ENCODE measurements at regions not wholly inside any gene's neighbourhood (a gene's known extent, or its start where the extent isn't known, plus 50 kb on each side); places are given as distances from the start of the nearest gene placed in this dataset.

DNA sequence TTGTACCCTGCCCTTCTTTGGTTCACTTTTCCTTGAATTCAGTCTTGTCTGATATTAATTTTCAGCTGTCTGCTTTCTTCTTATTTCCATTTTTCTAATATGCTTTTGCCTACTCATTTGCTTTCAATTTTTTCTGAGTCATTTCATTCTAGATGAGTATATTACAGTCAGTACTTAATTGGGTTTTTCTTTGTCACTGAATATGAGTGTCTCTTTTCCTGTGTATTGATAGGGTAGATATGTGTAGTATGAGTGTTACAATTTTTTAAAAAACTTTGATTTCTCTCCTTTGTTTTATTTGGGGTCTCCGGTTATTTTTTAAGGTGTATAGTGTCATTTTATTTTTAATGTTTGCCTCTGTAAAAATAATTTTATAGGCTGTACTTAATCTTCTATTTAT is 222.2 kb downstream of the IDS start:
- no peak overlapping the region for H3K4me3 ChIP-seq (ENCODE audit: low read depth, low read length)
- TF ChIP-seq, protein P1, sequence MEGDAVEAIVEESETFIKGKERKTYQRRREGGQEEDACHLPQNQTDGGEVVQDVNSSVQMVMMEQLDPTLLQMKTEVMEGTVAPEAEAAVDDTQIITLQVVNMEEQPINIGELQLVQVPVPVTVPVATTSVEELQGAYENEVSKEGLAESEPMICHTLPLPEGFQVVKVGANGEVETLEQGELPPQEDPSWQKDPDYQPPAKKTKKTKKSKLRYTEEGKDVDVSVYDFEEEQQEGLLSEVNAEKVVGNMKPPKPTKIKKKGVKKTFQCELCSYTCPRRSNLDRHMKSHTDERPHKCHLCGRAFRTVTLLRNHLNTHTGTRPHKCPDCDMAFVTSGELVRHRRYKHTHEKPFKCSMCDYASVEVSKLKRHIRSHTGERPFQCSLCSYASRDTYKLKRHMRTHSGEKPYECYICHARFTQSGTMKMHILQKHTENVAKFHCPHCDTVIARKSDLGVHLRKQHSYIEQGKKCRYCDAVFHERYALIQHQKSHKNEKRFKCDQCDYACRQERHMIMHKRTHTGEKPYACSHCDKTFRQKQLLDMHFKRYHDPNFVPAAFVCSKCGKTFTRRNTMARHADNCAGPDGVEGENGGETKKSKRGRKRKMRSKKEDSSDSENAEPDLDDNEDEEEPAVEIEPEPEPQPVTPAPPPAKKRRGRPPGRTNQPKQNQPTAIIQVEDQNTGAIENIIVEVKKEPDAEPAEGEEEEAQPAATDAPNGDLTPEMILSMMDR (IDR thresholded peaks at IDR 0.05; ENCODE audit: borderline replicate concordance, insufficient read depth, low read depth, low read length), result no peak

DNA sequence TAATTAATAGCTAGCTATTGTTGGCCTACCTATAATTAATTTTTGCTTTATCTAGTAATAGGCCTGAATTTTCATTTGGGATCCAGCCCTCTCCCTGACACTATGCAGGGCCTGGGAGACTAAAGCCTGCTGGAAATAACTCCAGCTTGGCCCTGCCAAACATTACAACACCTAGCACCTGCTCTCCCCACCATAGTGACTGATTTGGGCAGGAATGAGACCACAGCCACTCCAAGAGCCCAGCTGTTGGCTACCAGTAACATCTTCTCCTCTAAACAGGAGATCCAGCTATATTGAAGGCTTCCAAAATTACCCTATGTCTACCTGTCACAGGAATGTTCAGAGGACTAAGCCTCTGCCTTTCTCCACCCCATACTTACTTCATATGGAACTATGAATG is 225.1 kb downstream of the IDS start:
- H3K4me3 ChIP-seq (ENCODE audit: low read depth, low read length), result no peak overlapping the region
- TF ChIP-seq, protein P1 (IDR thresholded peaks at IDR 0.05; ENCODE audit: borderline replicate concordance, insufficient read depth, low read depth, low read length), result no peak

DNA sequence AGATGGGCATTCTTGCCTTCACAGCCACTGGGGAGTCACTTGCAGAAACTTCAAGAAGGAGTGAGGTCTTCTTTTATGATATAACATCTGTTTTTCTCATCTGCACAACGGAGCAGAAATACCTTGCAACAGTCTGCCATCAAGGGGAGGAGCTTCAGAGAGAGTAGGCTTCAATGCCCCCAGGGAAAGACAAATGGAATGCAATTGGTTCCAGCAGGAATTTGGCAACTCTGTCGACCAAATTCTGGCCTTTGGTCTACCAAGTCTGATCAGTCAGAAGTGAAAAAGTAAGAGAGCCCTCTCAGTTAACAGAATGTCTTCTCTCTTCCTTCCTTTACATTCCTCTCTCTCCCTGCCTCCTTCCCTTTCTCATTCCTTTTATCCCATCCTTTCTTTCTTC is 229.3 kb downstream of the IDS start:
- H3K4me3 ChIP-seq (ENCODE audit: low read depth, low read length), result no peak overlapping the region
- TF ChIP-seq, protein P1 (IDR thresholded peaks at IDR 0.05; ENCODE audit: borderline replicate concordance, insufficient read depth, low read depth, low read length), result no peak

DNA sequence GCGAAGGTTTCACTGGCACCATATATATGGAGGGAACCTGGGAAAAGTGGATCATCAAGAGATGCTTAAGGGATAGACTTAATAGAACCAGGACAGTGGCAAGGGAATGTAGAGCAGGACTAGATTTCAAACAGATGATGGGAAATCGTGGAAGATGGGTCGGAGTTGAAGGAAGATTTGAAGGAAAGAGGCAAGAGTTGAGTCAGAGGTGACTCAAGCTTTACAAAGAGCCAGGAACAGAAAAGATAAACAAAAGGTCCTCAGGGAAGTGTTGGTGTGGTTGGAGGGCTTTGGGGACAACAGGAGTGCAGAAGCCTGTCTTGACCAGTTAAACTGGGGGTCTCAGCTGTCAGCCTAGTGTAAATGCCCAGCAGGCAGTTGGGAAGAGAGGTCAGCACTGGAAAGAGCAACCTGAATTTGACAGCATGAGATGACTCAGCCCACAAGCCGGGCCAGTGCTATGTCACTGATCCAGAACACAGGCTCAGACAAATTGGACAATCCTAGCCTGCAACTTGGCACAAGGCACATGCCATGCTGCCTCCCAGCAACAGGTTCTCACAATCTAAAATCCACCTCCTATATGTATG is 230.5 kb downstream of the IDS start:
- no peak overlapping the region for H3K4me3 ChIP-seq (ENCODE audit: low read depth, low read length)

DNA sequence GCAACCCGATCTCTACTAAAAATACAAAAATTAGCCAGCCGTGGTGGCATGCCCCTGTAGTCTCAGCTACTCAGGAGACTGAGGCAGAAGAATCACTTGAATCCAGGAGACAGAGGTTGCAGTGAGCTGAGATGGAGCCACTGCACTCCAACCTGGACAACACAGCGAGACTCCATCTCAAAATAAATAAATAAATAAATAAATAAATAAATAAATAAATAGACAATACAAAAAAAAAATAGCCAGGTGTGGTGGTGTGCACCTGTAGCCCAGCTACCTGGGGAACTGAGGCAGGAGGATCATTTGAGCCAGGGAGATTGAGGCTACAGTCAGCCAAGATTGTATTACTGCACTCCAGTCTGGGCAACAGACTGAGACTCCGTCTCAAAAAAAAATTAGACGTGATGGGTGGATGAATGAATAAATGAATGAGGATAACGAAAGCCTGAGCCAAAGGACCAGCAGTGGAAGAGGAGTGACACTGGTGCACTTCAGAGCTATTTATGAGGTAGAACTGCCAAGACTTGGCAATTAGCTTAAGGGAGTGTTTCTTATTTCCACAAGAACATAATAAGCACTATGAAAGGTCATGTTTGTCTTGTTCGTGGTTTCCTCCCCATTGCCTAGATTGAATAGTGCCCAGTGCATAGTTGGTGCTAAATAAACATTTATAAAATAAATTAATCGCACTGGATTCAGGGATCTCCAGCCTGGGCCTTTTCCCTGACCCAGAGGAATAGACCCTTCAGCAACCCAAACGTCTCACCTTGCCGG is 232.2 kb downstream of the IDS start:
- H3K4me3 ChIP-seq (ENCODE audit: low read depth, low read length), result no peak overlapping the region
- TF ChIP-seq, protein P1 (IDR thresholded peaks at IDR 0.05; ENCODE audit: borderline replicate concordance, insufficient read depth, low read depth, low read length), result no peak

More for the DNA sequence above, 230.5 kb downstream of the IDS start:
- TF ChIP-seq, protein P1 (IDR thresholded peaks at IDR 0.05; ENCODE audit: borderline replicate concordance, insufficient read depth, low read depth, low read length), result no peak

DNA sequence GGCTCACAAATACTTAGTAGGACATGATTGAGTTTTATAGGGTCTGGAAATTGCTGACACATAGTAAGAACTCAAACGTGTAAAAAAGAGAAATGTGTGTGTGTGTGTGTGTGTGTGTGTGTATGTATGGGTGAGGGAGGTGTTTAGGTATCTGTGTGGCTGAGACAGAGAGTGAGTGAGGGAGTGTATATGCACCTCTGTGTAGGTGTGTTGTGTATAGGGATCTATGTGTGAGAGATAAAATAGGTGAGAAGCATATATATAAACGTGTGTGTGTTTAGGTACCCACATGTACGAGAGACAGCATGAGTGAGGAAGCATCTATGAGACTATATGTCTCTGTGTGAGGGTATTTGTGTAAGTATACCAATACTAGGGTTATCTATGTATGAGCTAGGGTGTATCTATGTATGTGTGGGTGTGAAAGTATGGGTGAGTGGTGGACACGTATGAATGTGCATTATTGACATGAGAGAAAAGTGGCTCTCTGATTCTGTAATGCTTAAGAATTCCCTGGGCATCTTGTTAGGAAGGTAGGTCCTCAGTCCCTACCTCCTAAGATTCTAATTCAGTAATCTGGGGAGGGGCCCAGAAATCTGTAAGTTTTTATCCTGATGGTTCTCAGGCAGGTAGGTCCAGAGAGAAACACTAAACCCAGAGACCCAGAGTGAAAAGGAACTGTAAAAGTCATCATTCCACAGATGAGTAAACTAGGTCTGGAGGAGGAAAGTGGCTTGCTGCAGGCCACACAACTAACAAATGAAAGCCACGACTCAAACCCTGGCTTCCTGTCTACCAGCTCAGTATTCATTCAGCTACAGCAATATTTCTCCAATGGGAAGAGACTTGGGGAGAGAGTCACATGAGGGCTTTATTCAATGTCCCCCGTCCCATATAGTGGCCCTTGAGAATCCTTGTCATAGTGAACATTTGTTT is 237.0 kb downstream of the IDS start:
- no peak overlapping the region for H3K4me3 ChIP-seq (ENCODE audit: low read depth, low read length)
- TF ChIP-seq, protein P1 (IDR thresholded peaks at IDR 0.05; ENCODE audit: borderline replicate concordance, insufficient read depth, low read depth, low read length), result no peak

All from GM12875 (cell line).